ENCODE measurements at regions not wholly inside any gene's neighbourhood (a gene's known extent, or its start where the extent isn't known, plus 50 kb on each side); places are given as distances from the start of the nearest gene placed in this dataset.

GRCh38 chr15:62779899-62780298 lies 262.6 kb upstream of the TPM1 start:
- Mint-ChIP-seq H3K27ac (ENCODE audit: low read depth, unreplicated experiment) (no peak overlapping the region), H3K4me3 (ENCODE audit: unreplicated experiment) (no peak overlapping the region), H3K4me1 (ENCODE audit: insufficient read depth, unreplicated experiment) (peaks cover 28% of the 10 kb centered on the region), H3K36me3 (ENCODE audit: insufficient read depth, unreplicated experiment) (peaks cover 19% of the 10 kb centered on the region), H3K27me3 (ENCODE audit: insufficient read depth, unreplicated experiment) (no peaks in the 10 kb centered on the region), H3K9me3 (ENCODE audit: unreplicated experiment) (no peaks in the 10 kb centered on the region)
- TF ChIP-seq, protein P1, sequence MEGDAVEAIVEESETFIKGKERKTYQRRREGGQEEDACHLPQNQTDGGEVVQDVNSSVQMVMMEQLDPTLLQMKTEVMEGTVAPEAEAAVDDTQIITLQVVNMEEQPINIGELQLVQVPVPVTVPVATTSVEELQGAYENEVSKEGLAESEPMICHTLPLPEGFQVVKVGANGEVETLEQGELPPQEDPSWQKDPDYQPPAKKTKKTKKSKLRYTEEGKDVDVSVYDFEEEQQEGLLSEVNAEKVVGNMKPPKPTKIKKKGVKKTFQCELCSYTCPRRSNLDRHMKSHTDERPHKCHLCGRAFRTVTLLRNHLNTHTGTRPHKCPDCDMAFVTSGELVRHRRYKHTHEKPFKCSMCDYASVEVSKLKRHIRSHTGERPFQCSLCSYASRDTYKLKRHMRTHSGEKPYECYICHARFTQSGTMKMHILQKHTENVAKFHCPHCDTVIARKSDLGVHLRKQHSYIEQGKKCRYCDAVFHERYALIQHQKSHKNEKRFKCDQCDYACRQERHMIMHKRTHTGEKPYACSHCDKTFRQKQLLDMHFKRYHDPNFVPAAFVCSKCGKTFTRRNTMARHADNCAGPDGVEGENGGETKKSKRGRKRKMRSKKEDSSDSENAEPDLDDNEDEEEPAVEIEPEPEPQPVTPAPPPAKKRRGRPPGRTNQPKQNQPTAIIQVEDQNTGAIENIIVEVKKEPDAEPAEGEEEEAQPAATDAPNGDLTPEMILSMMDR (IDR thresholded peaks at IDR 0.05; ENCODE audit: unreplicated experiment): no peak
- intact Hi-C loops (cut with micrococcal nuclease): no loop called here
- CTCF ChIA-PET: interaction anchor here (0.8 to 1.4 kb wide), 3 partner anchors 268 to 313 kb away, joined by 4 to 5 read pairs (median 4); no protein-coding TSS in a partner anchor
- no TSS peak for BruUV-seq (replicated peaks)
- no peak for DNase-seq (ENCODE audit: unreplicated experiment)
- POLR2A ChIA-PET: no interaction called here

DNA sequence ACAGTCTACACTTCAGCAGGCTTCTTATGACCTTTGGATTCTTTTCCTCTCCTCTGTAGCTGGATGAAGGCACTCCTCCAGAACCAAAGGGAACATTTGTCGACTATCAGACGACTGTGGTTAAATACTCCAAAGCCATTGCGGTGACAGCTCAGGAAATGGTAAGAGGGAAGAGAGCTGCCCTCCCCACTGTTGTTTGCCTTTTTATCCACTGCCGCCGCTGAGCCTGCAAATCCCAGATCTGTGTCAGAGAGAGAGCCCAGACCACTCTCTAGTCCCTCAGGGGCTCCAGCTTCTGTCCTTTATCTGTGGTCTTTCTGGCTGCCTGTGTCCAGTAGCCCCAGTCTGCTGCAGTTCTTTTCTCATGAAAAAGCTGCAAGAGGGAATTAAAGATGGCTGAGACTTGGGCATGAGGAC lies 261.5 kb upstream of the TPM1 start:
- Mint-ChIP-seq H3K27ac (ENCODE audit: low read depth, unreplicated experiment) (no peak overlapping the region), H3K4me1 (ENCODE audit: insufficient read depth, unreplicated experiment) (peaks cover 28% of the 10 kb centered on the region), H3K4me3 (ENCODE audit: unreplicated experiment) (no peak overlapping the region), H3K27me3 (ENCODE audit: insufficient read depth, unreplicated experiment) (no peaks in the 10 kb centered on the region), H3K9me3 (ENCODE audit: unreplicated experiment) (no peaks in the 10 kb centered on the region), H3K36me3 (ENCODE audit: insufficient read depth, unreplicated experiment) (peaks cover 19% of the 10 kb centered on the region)
- CTCF ChIA-PET: interaction anchor here (4.6 kb wide), 1 partner anchor 312 kb away, joined by 54 read pairs; no protein-coding TSS in a partner anchor
- BruUV-seq (replicated peaks): no TSS peak
- no peak for DNase-seq (ENCODE audit: unreplicated experiment)
- intact Hi-C loops (cut with micrococcal nuclease): no loop called here
- POLR2A ChIA-PET: no interaction called here
- TF ChIP-seq, protein P1 (IDR thresholded peaks at IDR 0.05; ENCODE audit: unreplicated experiment): no peak

GRCh38 chr15:62782071-62782841 lies 260.3 kb upstream of the TPM1 start:
- TF ChIP-seq, protein P1 (IDR thresholded peaks at IDR 0.05; ENCODE audit: unreplicated experiment): peak; percentile 71
- no TSS peak for BruUV-seq (replicated peaks)
- Mint-ChIP-seq H3K9me3 (ENCODE audit: unreplicated experiment) (no peaks in the 10 kb centered on the region), H3K36me3 (ENCODE audit: insufficient read depth, unreplicated experiment) (peaks cover 15% of the 10 kb centered on the region), H3K4me3 (ENCODE audit: unreplicated experiment) (no peak overlapping the region), H3K27ac (ENCODE audit: low read depth, unreplicated experiment) (no peak overlapping the region), H3K4me1 (ENCODE audit: insufficient read depth, unreplicated experiment) (peaks cover 28% of the 10 kb centered on the region), H3K27me3 (ENCODE audit: insufficient read depth, unreplicated experiment) (no peaks in the 10 kb centered on the region)
- intact Hi-C loops (cut with micrococcal nuclease): loop anchor here (1.0 kb wide), 2 partner anchors 267 to 311 kb away; no protein-coding TSS in a partner anchor
- ChIA-PET CTCF (interaction anchor here (0.6 to 4.6 kb wide), 21 partner anchors 9 to 900 kb away, joined by 3 to 54 read pairs (median 4); no protein-coding TSS in a partner anchor), POLR2A (no interaction called here)
- peak; percentile 86 for DNase-seq (ENCODE audit: unreplicated experiment)

- H3K27me3 Mint-ChIP-seq (ENCODE audit: insufficient read depth, unreplicated experiment): no peaks in the 10 kb centered on the region
Observed at GRCh38 chr15:62782896-62783295, 259.7 kb upstream of the TPM1 start.

More at GRCh38 chr15:62782896-62783295, 259.7 kb upstream of the TPM1 start:
- peaks cover 11% of the 10 kb centered on the region for H3K36me3 Mint-ChIP-seq (ENCODE audit: insufficient read depth, unreplicated experiment)
- ChIA-PET POLR2A (no interaction called here), CTCF (interaction anchor here (0.6 to 4.6 kb wide), 17 partner anchors 9 to 372 kb away, joined by 3 to 54 read pairs (median 4); no protein-coding TSS in a partner anchor)
- no peak overlapping the region for H3K27ac Mint-ChIP-seq (ENCODE audit: low read depth, unreplicated experiment)
- peaks cover 28% of the 10 kb centered on the region for H3K4me1 Mint-ChIP-seq (ENCODE audit: insufficient read depth, unreplicated experiment)
- intact Hi-C loops (cut with micrococcal nuclease): loop anchor here (1.0 kb wide), 2 partner anchors 266 to 310 kb away; no protein-coding TSS in a partner anchor
- H3K9me3 Mint-ChIP-seq (ENCODE audit: unreplicated experiment): no peaks in the 10 kb centered on the region
- BruUV-seq (replicated peaks): no TSS peak
- TF ChIP-seq, protein P1 (IDR thresholded peaks at IDR 0.05; ENCODE audit: unreplicated experiment): no peak
- DNase-seq (ENCODE audit: unreplicated experiment): no peak
- no peak overlapping the region for H3K4me3 Mint-ChIP-seq (ENCODE audit: unreplicated experiment)
